Activated effector memory CD4-positive, alpha-beta T cell treated with Interleukin-2 at 50 U/mL for 16 hours (primary cell): ENCODE measurements at regions not wholly inside any gene's neighbourhood (a gene's known extent, or its start where the extent isn't known, plus 50 kb on each side); places are given as distances from the start of the nearest gene placed in this dataset.

Experiments
- DNase-seq: peaks from one replicate; pipeline ENCODE4 v3.0.0-alpha.2; 2020

DNA sequence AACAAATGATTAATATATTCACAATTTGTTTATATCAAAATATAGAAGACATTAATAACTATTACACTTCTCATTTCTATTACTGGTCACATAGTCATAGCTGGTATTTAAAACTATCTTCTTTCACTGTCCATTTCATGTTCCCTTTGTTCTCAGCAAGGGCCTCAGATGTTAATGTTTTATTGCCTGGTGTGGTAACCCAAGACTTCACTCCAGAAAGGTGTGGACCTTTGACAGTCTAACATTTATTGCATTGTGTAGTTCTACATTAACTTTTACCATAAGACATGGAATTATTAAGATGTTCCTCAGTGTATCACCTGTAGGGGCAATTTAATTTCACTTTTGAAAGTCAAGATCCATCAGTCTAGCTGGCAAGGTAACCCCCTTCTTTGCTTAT lies 691.3 kb downstream of the SQOR start:
- DNase-seq, result no peak

DNA sequence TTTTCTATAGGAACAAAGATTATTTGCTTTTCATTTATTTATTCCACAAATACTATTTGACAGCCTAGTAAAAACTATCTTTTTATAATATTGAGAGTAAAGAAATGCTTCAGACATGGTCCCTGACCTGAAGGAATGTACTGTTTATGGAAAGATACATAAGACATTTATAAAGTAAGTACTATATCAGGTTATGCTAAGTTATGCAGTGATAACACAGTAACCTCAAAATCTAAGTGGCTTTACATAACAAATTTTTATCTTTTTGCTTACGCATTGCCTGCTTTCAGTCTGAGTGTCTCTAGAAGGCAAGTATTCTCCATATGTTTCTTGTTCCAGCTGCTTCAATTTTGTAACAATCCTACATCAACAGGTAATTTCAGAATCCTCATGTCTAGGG lies 694.0 kb downstream of the SQOR start:
- no peak for DNase-seq

DNA sequence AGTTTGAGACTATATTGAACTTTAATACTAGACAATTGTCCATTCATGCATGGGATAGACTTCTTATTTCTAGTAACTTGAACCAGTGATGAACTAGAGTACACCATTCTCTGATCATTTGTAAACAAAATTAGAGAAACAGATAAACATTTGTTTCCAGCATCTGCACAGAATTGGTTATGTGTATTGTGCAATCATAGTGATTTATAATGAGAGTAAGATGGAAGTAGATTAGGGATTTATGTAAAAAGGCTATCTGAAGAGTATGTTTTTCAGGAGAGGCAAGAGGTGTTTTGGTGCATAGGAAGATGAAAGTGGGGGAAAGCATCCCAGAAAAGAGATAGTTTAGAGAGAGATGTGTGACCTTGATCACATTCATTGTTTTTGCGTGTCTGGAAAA lies 695.0 kb downstream of the SQOR start:
- DNase-seq, result no peak

DNA sequence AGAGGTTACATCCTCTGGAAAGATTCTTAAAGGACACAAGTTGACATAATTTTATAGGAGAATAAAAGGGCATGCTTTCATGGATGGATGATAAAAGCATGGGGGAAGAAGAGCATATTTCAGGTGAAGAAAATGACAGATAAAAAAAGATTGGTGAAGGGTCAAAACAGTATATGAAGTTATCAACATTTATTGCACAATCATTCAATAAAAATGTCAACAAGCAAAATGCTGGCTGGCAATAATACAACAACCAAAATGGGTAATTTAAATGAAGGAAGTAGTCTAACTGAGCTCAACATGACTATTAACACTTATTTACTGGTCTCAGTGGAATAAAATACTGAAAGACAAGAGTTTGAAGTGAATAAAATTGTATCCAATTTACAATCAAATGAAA lies 696.7 kb downstream of the SQOR start:
- no peak for DNase-seq

DNA sequence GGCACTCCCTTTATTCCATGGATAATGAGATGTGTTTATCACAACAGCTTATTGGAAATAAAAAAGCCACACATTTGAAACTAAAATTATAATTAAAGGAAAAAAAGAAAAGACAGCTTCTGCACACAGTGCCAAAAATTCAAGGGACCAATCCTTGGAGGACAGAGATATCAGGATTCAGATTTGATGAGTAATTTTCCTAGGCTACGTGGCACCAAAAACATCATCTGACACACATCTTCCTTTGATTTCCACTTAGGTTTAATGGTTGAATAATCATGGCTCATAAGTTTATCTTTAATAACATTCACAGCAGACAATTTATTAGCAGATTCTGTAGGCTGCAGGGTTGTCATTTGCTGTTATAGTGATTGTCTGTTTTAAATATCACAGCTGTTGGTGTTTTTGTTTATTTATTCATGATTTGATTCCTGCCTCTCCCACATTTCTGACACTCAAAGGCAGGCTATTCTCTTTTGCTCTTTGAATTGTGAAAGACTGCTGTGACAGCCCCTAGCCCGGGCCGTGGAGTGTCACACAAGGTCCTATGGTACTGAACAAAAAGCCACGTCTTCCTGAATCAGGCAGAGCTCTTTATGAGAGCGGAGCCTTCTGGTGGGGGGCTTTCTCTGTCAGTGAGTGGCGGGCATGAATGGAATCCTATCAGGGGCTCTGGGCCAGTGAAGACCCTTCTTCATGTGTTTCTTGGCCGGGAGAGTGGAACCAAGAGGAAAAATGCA lies 708.5 kb downstream of the SQOR start:
- DNase-seq, result no peak

DNA sequence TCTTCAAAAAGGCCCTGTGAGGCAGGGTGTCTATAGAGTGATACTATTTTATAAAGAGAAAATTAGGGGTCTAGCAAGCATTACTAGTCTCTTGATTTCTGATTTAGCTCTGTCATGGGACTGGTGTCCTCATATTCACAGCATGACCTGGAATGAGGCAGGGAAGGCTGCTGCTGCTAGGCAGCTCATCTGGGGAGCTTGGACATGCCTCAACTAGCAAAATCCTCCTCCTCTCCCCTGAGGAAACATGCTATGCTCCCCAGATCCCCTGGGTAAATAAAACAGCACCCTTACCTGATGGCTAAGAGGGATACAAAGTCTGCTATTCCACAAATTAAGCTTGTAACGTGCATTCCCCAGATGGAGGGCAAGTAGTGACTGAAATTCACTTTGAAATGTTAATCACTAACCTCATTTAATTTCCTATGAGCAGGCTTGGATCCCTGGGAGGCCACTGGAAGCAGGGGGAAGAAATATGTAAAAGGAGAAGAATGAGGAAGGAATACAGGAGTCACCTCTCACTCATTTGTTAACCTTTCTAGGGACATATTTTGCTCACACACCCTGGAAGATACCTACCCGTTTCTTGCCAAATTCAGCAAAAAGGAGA lies 709.4 kb downstream of the SQOR start:
- DNase-seq, result no peak

DNA sequence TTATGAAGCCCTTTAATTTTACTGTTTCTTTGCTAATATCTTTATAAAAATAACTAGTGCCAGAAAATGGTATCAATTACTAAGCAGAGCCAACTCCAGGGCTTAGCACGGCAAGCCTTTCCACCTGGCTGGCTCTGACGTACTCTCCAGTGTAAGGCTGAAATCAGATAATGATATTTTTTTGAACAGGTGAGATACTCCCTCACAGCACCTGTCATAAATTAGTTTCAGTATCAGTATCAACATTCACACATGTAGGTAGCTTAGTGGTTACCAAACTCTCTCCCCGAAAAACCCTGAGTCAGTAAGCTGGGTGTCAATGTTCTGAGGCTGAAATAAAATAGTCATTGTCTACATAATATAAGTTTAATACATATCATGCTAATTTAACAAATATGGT lies 710.1 kb downstream of the SQOR start:
- DNase-seq, result no peak

DNA sequence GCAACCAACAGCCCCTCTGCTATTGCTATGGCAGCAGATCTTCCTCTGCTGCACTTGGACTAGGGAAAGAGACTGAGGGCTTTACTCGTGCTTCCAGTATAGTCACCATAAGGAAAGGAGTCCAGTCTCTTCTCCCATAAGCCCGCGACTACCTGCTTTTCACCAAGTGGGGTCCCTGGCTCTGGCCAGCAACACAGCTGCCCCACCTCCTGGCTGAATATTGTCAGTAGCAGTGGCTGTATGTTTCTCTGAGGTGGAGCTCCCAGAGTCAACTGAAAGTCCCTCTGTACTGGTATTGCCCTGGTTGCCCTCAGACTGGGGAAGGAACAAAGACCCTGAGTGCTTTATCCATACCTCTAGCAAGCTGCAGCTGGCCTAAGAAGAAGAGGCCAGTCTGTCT lies 719.6 kb downstream of the SQOR start:
- DNase-seq, result no peak

DNA sequence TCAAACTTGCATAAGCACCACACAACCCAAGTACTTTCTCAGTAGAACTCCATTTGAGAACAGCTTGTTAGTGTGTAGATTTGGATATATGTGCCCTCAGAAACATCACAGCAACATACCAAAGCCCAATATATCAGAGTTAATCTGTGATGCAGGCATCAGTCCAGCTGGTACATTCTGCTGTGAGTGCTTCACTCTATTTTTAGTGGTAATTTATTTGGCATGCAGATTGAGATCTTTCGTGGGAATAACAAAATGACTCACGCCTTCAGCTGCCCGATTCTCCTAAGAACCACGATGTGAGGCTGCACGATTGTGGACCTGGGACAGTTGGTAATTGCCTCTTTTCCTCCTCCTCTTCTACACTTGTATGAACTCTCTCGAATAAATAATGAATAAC lies 730.7 kb downstream of the SQOR start:
- DNase-seq, result no peak

DNA sequence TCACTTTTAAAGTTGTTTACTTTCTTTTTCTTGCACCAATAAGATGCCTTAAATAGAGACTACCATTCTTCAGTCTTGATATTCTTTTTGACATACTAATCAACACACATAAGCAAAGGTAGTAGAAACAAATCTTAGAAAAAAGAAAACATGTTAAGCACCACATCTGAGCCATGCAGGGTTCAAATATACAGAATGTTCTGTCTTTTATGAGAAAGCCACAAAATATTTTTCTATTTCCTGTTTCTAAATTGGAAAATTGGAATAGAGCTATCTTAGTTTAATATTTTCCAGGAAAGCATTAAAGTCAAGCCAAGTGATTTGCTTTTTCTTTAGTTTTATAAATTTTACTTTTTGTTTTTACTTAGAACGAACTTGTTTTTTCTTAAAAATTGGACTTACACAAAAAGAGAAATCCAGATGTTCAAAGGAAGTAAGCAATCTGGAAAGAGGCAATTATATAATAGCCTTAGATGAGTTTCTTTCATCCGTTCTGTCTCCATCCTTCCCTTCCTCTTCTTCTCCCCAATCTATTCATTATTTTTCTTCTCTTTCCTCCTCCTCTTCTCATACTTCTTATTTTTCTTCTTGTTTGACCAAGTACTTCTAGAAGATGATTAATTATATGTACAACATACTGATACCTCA lies 731.7 kb downstream of the SQOR start:
- DNase-seq, result no peak

DNA sequence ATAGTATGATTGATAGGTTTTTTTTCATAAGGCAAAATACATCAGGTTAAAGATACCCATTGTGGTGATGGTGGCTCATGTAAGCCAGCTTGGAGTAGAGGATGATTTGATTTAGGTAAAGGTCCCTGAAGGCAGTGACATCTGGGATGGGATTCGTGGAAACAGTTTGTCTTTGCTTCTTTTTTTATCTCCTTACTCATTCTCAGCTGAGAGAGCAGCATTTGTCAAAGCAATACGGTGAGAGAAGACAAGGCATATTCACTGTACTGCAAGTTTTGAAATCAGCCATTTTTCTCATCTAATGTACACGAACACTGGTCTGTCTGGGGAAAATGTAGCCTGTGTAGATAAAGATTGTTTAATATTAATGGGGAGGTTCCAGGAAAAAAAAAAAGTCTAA lies 749.1 kb downstream of the SQOR start:
- no peak for DNase-seq

DNA sequence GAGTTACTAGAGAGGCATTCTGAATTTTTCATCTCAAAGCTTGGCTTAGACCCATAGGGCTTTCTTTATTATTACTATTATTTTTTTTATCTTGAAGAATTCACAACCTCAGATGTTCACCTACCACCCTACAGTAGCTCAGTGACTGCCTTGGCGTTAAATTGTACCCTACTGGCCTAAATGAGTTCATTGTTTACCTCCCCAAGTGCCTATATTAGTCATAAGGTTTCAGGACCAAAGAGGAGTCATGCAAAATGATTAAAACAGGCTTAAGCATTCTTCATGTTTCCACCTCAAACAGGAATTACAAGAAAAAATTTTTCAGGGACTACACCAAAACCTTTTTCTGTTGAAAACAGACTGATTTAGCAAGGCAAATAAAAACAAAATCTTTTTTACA lies 751.5 kb downstream of the SQOR start:
- no peak for DNase-seq

DNA sequence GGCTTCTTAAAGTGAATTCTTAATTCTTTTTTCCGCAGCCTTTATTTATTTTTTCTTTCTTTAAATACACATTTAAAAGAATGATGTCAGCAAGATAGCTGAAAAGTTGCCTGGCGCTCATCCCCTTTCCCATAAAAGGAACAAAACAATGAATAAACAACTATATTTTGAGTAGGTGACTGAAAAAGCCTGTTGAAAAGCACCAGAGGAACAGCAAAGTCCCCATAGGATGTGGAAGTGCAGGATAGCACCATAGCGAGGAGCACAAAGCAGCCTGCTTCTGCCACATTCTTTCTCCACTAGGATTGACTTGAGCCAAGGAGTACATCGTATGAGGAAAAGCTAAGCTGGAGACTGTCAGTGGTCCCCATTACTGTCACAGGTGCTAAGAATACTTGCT lies 754.9 kb downstream of the SQOR start:
- no peak for DNase-seq

DNA sequence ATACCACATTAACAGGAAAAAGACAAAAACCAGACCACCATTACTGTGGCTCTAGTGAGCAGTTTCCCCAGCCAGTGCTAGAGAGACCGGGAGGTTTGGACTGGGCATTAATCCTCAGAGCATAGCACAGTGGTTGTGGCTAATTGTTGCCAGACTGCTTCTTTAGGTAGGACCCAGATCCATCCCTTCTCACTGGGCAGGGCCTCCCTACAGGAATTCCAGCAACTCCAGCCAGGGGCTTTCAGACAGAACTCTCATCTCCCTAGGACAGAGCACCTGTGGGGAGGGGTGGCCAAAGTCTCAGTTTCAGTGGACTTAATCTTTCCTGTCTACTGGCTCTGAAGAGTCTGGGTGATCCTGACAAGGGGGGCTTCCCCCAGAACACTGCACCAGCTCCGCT lies 759.6 kb downstream of the SQOR start:
- DNase-seq, result no peak

DNA sequence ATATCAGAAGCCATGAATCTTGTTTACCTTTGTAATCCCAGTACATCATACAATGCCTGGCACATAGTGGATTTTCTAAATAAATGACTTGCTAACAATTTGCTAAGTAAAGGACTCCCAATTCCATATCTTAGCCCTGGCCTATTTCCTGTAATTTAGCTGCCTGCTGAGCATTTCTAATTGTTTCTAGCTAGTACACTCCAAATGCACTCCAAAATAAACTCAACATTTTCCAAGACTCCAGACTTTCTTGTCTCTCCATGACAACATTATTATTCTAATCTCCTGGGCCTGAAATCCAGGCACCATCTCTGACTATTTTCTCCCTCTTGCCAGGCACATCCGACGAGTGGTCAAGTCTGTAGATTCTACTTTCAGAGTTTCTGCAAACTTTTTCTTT lies 773.5 kb downstream of the SQOR start:
- no peak for DNase-seq

DNA sequence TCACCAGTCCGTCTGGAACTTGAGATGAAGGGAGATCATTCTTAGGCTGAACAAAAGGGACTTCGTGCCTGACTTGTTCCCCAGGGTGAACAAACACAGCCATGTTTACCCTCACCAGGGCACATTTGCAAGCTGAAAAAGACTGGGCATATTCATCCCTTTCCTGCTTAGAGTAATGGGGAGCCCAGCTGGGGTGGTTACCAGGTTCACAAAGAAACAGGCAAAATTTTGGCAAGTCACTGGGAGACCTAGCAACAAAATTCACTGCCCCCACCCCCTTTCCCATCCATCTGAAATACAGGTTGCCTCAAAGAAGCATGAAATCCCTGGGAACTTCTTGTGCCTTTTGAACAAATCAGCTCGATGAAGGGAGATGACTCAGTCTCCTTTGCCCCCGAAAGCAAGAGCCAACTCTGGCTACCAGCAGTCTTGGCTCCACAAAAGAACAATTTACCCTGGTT lies 775.0 kb downstream of the SQOR start:
- no peak for DNase-seq

DNA sequence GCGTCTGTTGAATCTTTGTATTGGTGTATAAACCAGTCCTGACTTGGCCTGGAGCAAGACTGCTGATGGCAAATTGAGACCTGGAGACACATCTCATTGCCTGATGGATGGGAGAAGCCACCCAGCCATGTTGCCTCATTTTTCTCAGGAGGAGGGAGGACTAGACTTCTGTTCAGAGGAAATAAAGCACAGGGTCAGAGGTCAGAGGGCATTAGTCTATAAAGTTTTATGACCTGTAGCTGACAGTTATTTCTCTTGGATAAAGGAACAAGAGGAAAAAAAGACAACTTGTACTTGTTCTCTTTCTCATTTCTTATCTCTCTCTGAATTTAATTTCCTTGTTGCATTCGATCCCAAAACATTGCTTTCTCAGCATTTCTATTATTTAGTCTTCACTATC lies 775.9 kb downstream of the SQOR start:
- DNase-seq, result no peak

DNA sequence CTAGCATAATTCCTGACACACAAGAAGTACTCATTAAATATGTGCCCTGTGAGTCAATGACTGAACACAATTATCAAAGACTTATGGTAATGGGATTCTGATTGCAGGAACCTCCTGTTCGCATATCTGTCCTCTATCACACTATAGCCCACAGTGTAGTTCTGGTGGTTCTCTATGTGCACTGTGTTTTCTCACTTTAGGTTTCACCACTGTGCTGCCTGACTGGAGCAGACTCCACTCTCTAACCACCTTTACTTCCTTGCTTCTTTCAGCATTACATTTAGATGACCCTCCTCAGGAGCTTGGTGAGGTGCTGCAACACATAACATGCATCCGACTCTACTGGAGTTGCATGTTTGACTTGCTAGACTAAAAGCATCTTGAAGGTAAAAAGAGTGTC lies 777.1 kb downstream of the SQOR start:
- DNase-seq, result no peak

DNA sequence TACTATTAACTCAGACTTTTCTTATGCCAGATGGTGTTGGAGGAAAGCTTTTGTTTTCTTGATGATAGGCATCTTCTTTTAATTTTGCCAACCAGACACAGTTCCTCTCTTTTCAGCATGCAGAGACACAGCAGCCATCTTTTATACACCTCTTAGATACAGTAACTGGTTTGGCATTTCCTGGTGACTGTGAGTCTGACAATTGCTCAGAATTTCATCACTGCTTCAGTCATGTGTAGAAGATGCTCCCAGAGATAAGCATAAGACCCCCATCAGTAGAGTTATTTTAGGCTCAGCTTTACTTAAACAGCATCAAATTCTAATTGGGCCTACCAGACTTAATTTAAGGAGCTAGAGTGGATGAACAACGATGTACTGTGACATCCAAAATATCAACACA lies 779.0 kb downstream of the SQOR start:
- DNase-seq, result no peak

DNA sequence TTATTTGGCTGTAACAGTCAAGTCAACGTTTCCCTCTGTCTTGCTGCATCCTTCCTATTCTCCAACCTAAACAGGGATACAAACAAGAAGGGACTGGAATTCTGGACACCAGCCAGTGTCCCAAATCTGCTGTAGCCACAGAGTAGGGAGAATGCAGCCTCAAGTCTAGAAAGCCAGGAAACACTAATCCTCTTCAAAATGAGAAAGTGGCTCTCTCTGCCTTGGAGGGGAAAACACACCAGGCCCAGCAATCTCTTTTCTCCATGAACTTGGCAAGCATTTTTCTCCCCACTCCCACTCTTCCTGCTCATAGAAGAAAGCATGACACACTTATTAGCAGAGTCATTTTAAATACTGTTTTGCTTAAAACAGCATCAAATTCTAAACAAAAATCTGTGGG lies 781.7 kb downstream of the SQOR start:
- DNase-seq, result no peak

DNA sequence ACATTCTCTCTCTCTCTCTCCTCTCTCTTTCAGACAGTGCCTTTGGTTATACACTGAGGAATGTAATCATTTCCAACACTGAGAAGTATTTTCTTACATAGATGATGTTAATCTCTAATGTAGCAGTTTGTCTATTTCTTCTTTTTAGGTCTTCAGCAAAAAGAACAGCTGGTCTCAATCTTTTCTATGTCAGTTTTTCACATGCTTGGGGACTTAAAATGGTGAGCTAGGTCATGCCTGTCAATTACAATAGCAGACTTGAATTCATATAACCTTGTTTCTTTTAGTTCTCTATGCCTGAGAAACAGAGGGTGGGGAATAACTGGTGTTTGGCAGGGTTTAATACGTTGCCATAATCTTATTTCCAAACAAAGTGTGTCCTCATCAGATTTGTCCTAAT lies 786.2 kb downstream of the SQOR start:
- no peak for DNase-seq

DNA sequence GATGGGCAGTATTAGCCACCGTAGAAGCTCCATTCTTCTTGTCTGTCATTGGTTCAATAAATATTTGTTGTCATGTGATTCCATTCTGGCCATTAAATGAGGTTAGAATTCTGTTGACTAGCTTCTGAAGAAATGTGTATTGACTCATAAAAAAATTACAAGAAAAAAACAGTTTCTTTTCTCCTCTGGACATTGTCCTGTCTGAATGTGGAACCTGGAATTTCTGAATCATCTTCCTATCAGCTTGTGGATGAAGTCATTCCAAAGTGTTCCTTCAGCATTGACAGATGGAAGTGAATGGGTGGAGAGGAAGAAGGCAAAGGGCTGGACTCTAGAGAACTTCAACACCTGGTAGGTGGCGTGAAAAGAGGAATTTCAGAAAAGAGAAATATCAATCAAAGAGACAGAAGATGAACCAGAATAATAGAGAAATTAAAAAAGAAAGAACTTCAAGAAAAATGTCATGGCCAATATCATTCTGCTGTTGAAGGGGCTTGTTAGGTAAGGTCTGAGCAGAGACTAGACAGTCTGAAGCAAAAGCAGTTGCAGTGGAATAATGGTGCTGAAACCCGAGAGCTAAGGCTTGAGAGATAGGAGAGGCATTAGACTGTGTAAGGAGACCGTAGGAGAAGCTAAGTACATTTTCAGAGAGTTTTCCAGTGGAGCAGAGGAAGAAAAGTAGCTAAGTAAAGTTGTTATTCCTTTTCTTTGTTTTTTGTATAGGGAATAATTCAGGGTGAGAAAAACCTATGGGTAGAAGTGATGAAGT lies 806.6 kb downstream of the SQOR start:
- DNase-seq, result no peak

DNA sequence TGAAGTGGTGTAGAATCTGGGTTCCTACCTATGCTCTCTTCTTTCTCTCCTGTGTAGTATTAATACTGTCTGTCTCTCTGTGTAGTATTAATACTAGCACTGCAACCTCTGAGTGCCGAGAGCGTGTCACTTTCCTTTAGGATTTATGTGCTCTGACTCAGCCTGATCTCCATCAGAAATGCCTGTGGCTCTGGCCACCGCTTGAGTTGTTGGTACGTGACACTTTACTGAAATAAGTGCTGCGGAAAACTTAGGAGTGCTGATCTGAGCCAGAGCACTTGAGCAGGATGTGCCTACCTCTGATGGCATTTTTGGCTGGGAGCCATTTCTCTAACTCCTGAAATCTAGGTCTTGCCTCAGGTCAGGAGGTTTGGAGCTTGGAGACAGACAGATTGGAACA lies 807.4 kb downstream of the SQOR start:
- DNase-seq, result no peak
